Esophagus muscularis mucosa (tissue), 3 donors: ENCODE measurements at regions not wholly inside any gene's neighbourhood (a gene's known extent, or its start where the extent isn't known, plus 50 kb on each side); places are given as distances from the start of the nearest gene placed in this dataset.

Experiments
- POLR2A ChIP-seq: fragments of 450-650 bp; IDR thresholded peaks from one replicate; pipeline ENCODE4 v1.6.1; 2017; ENCODE audit warnings: antibody characterized with exemption, moderate library complexity, mild to moderate bottlenecking, low read depth
- POLR2AphosphoS5 ChIP-seq, 2 donors: sonication (generic); formaldehyde crosslinking; IDR thresholded peaks; one replicate each; pipeline ENCODE4 v1.6.1; 2017; ENCODE audit warnings: antibody characterized with exemption in 2 of 2
- TF ChIP-seq, protein P1 (sequence below), 3 experiments: fragments of 200-600 bp in 2 of 3; fragments of 450-650 bp in 1 of 3; sonication (generic) in 2 of 3; IDR thresholded peaks; one replicate each; pipeline ENCODE4 v1.5.1; 2017 to 2019; ENCODE audit warnings: antibody characterized with exemption in 3 of 3, mild to moderate bottlenecking in 2 of 3, moderate library complexity in 1 of 3

DNA sequence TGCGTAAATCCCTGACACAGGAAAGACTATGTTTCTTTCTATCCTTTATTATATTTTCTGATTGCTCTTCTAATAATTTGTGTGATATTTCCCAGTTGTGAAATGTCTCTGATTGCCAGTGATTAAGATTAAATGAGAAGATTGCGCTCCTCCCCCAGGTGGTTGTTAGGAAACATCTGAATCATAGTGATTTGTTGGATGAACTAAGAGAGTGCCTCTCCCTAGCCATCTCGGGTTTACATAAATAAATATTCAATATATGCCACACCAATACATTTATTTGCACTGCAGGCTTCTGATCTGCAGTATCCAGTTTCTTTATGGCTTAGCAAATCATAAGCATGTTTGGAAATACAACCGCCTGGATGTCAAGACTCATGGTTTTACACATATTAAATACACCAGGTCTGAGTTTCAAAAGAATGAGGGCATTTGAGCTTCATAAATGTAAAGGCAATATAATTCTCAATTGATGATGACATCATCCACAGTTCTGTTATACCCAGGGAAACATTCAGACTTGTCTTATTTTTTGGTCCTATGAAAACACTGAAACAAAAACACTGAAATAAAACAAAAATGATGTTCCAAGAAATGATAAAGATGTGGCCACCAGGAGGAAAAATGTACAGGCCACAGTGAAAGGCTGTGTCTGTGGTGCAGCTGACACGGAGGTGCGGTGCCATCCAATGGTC lies 826.7 kb upstream of the ACVR2A start:
- TF ChIP-seq POLR2A (no peak), POLR2AphosphoS5 (IDR thresholded peaks at IDR 0.05) (no peak)
- TF ChIP-seq, protein P1, sequence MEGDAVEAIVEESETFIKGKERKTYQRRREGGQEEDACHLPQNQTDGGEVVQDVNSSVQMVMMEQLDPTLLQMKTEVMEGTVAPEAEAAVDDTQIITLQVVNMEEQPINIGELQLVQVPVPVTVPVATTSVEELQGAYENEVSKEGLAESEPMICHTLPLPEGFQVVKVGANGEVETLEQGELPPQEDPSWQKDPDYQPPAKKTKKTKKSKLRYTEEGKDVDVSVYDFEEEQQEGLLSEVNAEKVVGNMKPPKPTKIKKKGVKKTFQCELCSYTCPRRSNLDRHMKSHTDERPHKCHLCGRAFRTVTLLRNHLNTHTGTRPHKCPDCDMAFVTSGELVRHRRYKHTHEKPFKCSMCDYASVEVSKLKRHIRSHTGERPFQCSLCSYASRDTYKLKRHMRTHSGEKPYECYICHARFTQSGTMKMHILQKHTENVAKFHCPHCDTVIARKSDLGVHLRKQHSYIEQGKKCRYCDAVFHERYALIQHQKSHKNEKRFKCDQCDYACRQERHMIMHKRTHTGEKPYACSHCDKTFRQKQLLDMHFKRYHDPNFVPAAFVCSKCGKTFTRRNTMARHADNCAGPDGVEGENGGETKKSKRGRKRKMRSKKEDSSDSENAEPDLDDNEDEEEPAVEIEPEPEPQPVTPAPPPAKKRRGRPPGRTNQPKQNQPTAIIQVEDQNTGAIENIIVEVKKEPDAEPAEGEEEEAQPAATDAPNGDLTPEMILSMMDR (IDR thresholded peaks at IDR 0.05): no peak
